NCI-H2196 treated with DMSO at 0.1 percent for 48 hours (cell line): ENCODE measurements at regions not wholly inside any gene's neighbourhood (a gene's known extent, or its start where the extent isn't known, plus 50 kb on each side); places are given as distances from the start of the nearest gene placed in this dataset.

Source experiments
- DNase-seq: peaks from one replicate; lab custom pipeline; 2025; ENCODE audit not compliant: unreplicated experiment; lab: John Stamatoyannopoulos, UW

- DNase-seq = no peak
These were observed 1241.3 kb downstream of the MAT2B start for GRCh38 chr5:164746723-164747122.

DNA sequence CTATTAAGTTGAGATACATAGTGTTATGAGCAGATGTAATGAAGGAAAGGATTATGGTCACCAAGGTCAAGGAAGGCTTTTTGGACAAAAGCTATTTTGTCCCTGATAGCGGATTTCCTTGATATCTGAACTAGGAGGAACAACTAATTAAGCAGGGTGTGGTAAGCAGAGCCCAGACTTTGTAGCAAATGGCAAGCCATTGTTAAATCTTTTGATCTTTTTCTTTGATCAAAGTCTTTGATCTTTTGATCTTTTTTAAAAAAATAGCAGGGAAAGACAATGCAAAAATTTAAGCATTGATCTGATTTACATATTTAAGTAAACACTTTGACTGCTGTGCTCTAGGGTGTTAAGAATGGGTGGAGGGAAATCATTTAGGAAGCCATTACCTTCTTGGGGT lies 1242.0 kb downstream of the MAT2B start:
- no peak for DNase-seq

- DNase-seq = no peak
These were observed 1243.4 kb downstream of the MAT2B start for GRCh38 chr5:164748861-164749260.

- DNase-seq = no peak
These were observed 1248.0 kb downstream of the MAT2B start for GRCh38 chr5:164753434-164753833.

- DNase-seq = no peak
These were observed 1257.8 kb downstream of the MAT2B start for GRCh38 chr5:164763206-164763605.

- no peak for DNase-seq
These were observed 1266.7 kb downstream of the MAT2B start for GRCh38 chr5:164772122-164772521.

- no peak for DNase-seq
These were observed 1278.8 kb downstream of the MAT2B start for GRCh38 chr5:164784230-164784629.

GRCh38 chr5:164798110-164798509 lies 1292.7 kb downstream of the MAT2B start:
- no peak for DNase-seq

DNA sequence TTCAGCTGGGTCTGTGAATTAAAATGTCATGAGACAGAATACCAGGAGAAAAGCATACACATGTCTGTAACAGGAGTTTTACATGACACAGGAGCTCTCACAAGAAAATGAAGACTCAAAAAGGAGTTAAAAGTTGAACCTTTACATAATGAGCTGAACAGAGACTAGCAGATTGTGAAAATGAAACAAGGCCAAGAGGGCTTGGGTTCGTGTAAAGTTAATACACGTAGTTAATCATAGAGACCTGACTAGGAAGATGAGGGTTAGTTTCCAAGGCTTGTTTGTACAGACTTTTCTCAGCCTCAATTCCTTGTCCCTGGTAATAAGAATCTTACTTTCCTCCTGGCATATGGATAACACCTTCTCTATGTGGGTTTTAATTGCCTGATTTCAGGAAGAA lies 1294.0 kb downstream of the MAT2B start:
- DNase-seq = no peak

DNA sequence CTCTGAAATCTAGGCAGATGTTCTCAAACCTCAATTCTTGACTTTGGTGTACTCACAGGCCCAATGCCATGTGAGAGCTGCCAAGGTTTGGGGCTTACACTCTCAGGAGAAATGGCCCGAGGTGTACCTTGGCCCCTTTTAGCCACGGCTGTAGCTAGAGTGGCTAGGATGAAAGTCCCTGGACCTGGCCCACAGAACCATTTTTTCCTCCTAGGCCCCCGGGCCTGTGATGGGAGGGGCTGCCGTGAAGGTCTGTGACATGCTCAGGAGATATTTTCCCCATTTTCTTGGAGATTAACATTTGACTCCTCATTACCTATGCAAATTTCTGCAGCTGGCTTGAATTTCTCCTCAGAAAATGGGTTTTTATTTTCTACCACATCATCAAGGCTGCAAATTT lies 1296.5 kb downstream of the MAT2B start:
- DNase-seq = no peak

- DNase-seq = no peak
These were observed 1304.4 kb downstream of the MAT2B start for GRCh38 chr5:164809821-164810220.

GRCh38 chr5:164818445-164818844 lies 1313.0 kb downstream of the MAT2B start:
- DNase-seq = no peak

- no peak for DNase-seq
These were observed 1319.3 kb downstream of the MAT2B start for GRCh38 chr5:164824671-164825070.

DNA sequence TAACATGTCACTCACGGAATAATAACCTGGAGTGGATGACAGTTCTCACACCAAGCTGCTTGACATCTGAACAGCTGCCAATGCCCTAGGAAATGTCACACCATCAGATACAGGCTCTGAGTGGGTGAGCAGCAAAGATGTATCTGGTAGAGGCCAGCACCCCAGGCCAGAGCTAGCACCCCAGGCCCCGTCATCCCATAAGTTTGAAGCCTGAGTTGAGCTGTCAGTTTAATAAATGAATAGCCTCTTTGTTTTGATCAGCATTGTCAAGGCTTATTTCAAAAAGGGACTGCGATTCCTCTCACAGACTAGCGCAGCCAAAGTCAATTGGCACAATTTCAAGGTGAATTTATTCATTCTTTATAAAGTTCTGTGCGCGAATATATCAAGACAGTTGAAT lies 1327.1 kb downstream of the MAT2B start:
- DNase-seq = no peak

DNA sequence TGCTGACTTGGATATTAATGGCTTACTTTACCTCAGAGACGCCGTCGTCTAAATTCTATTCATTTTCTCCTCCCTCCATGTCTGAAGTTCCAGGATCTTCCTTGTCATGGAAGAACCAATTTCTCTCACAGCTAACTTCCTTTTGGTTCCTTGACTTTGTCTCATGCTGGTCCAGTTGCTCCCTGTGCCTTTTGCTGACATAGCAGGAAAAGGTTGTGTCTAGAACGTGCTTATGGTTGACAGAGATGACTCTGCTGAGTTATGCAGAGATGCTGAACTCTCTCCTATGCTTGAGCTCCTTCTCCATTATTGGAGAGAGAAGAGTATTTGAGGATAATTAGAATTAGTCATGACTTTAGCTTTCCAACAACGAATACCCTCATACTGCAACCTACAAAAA lies 1338.9 kb downstream of the MAT2B start:
- no peak for DNase-seq

GRCh38 chr5:164860896-164861295 lies 1355.5 kb downstream of the MAT2B start:
- no peak for DNase-seq

DNA sequence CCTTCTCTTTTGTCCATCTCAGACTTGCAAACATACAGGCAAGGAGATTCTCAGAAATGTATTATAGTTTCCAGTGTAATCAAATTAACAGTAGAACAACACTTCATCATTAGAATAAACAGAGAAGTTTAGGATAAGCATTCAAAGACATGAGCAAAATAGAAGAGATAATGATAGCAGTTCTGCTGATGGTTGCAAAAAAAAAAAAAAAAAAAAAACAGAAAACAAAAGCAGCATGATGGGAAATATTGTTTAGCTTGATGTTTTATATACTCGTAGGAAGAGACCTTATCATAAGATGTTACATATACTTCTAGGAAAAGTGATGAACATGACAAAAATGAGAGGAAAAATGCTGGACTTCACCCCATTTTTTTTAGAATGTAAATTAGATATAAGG lies 1356.2 kb downstream of the MAT2B start:
- DNase-seq = no peak

GRCh38 chr5:164868761-164869160 lies 1363.3 kb downstream of the MAT2B start:
- DNase-seq = no peak

DNA sequence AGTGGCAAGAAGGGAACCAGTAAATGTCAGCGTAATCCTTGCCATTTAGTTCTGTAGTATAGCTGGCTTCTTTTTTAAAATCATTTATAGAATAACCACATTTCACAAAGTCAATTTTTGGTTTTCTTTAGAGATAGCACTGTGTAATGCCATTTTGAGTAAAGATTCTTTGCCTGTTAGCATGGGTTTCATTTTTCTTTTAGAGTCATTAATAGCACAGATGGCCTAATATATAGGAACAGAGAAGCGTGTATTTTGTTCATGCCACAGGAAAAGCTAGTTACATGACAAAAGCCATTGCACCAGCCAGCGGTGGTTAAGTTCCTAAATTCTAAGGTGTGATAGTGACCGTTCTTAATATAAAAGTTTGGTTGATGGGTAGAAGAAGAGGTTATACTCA lies 1363.9 kb downstream of the MAT2B start:
- no peak for DNase-seq

DNA sequence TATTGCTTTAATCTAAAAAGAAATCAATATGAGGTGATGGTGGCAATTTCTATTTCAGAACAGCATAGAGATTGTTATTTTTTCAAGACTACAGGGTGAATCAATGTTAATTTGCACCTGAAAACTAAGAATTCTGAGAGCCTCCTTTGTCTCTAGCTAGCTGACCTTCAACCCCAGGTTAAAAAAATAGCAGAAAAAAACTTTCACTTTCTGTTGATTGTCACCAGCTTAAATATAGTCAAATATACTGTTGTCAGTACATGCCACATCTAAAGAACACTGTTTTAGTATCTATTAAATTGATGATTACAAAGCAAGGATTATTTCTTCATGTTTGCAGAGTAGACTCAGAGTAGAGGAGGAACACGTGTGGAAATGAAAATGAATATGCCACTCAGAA lies 1371.4 kb downstream of the MAT2B start:
- DNase-seq = no peak

DNA sequence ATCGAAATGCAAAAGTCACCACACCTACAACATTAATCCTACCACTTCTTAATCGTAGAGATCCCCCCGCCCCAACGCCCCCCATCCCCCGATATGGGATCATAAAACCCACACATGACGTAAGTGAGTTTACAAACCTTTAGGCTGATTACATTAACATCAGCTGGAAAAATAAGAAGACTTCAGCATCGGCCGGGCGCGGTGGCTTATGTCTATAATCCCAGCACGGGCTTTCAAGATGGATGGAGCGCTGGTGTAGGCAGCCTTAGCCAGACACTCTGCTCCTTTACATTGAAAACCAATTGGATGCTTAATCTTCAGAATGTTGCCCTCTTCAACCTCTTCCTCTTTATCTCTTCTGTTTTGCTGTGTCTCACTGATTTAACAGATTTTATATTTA lies 1376.0 kb downstream of the MAT2B start:
- no peak for DNase-seq

- no peak for DNase-seq
These were observed 1379.8 kb downstream of the MAT2B start for GRCh38 chr5:164885179-164885578.

GRCh38 chr5:164893071-164893470 lies 1387.7 kb downstream of the MAT2B start:
- no peak for DNase-seq

DNA sequence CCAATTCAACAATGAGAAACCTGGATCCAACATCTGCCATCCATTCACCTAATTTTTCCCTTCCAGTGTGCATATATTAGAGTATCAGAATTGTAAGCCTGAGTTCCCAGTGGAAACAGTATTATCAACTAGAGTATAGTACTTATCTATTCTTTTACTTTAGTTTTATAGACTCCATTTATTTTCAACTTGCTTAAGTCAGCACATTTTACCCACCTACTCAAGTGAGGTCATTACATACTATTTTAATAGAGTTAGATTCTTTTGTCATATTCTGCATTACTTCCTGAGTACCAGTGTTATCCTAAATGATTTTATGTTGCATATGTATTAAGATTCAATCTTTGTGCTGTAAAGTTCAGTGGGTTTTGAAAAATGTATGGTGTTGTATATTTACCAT lies 1393.3 kb downstream of the MAT2B start:
- no peak for DNase-seq
